B cell (primary cell): ENCODE measurements at regions not wholly inside any gene's neighbourhood (a gene's known extent, or its start where the extent isn't known, plus 50 kb on each side); places are given as distances from the start of the nearest gene placed in this dataset.
"Not testable (repeated sequence)": the region's sequence is repeated elsewhere in the genome, so short reads cannot be mapped to it uniquely, and the experiment has no call there.

Source experiments
- ATAC-seq: fragments of 200-7000 bp; cut with Tn5 transposase; one replicate; pipeline ENCODE4 v1.10.0; 2021; ENCODE audit warnings: low read depth, mild to moderate bottlenecking, moderate number of reproducible peaks, moderate library complexity
- CTCF ChIA-PET: fragments of 350-600 bp; sonication (Branson Sonifier 250); formaldehyde crosslinking; loops from one replicate; lab custom pipeline; 2021; ENCODE audit warnings: antibody characterized with exemption, inconsistent platforms; lab: Charles Lee
- POLR2A ChIA-PET: fragments of 350-600 bp; sonication (Branson Sonifier 250); formaldehyde crosslinking; loops from one replicate; lab custom pipeline; 2021; ENCODE audit warnings: antibody characterized with exemption; lab: Charles Lee
- DNase-seq: peaks from one replicate; pipeline ENCODE4 v3.0.0; 2013
- H2AFZ ChIP-seq: 2 replicates; pipeline ENCODE4 v1.6.1; 2012; ENCODE audit warnings: mild to moderate bottlenecking, low read depth, low read length; ENCODE audit not compliant: insufficient read depth, poor library complexity, severe bottlenecking
- H3K27ac ChIP-seq, 2 donors: 1 replicate in 1 of 2; 2 replicates in 1 of 2; pipeline ENCODE4 v1.5.1; 2012 to 2013; ENCODE audit warnings: low read length in 2 of 2, mild to moderate bottlenecking in 2 of 2, moderate library complexity in 1 of 2
- H3K27me3 ChIP-seq, 4 experiments: fragments of 200-600 bp in 1 of 4; sonication (generic) in 1 of 4; replicated peaks in 1 of 4; 1 replicate in 2 of 4; 2 replicates in 2 of 4; pipeline versions ENCODE4 v1.6.1 to v1.7.0; 2013 to 2016; ENCODE audit warnings: low read length in 3 of 4, mild to moderate bottlenecking in 2 of 4, mixed read lengths in 1 of 4, moderate library complexity in 1 of 4; ENCODE audit not compliant: insufficient read depth in 4 of 4, control insufficient read depth in 3 of 4; ENCODE audit errors: control extremely low read depth in 1 of 4
- H3K36me3 ChIP-seq, 2 experiments: replicated peaks in 1 of 2; 1 replicate in 1 of 2; 2 replicates in 1 of 2; pipeline versions ENCODE4 v1.6.1 to v1.7.1; 2013; ENCODE audit warnings: low read length in 1 of 2; ENCODE audit not compliant: insufficient read depth in 2 of 2, control insufficient read depth in 1 of 2; ENCODE audit errors: control extremely low read depth in 1 of 2, extremely low read depth in 1 of 2
- H3K4me1 ChIP-seq, 2 donors: fragments of 200-600 bp in 1 of 2; sonication (generic) in 1 of 2; 1 replicate in 1 of 2; 2 replicates in 1 of 2; pipeline versions ENCODE4 v1.5.1 to v1.6.1; 2013 to 2017; ENCODE audit warnings: low read length in 2 of 2; ENCODE audit not compliant: control insufficient read depth in 2 of 2, insufficient read depth in 2 of 2
- H3K4me2 ChIP-seq: replicated peaks from 2 replicates; pipeline ENCODE3; 2012; ENCODE audit warnings: mild to moderate bottlenecking, low read depth, low read length; ENCODE audit not compliant: poor library complexity, severe bottlenecking
- H3K4me3 ChIP-seq, 5 experiments: fragments of 200-600 bp in 1 of 5; sonication (generic) in 1 of 5; 1 replicate in 3 of 5; 2 replicates in 2 of 5; pipeline versions ENCODE4 v1.5.1 to v1.7.0; 2011 to 2016; ENCODE audit warnings: low read length in 4 of 5, mild to moderate bottlenecking in 4 of 5, low read depth in 2 of 5, control low read depth in 1 of 5, moderate library complexity in 1 of 5; ENCODE audit not compliant: insufficient read depth in 1 of 5; ENCODE audit errors: control extremely low read depth in 1 of 5, extremely low read depth in 1 of 5
- H3K79me2 ChIP-seq: fragments of 200-600 bp; sonication (generic); one replicate; pipeline ENCODE4 v1.6.0; 2016; ENCODE audit warnings: low read length; ENCODE audit not compliant: control insufficient read depth, insufficient read depth
- H3K9ac ChIP-seq: fragments of 200-600 bp; sonication (generic); 2 replicates; pipeline ENCODE4 v1.6.1; 2017; ENCODE audit warnings: mild to moderate bottlenecking, low read length, moderate library complexity
- H3K9me3 ChIP-seq, 3 donors: one replicate each; pipeline versions ENCODE4 v1.6.1 to v1.7.1; 2013; ENCODE audit warnings: low read length in 2 of 3; ENCODE audit not compliant: control insufficient read depth in 2 of 3, insufficient read depth in 1 of 3; ENCODE audit errors: control extremely low read depth in 1 of 3
- H4K20me1 ChIP-seq: 2 replicates; pipeline ENCODE4 v1.6.0; 2012; ENCODE audit warnings: mild to moderate bottlenecking, low read length; ENCODE audit not compliant: insufficient read depth, control insufficient read depth, poor library complexity, severe bottlenecking
- H3K27ac Mint-ChIP-seq: one replicate; pipeline ENCODE4 v1.8.0; 2021; ENCODE audit warnings: mixed read lengths
- H3K27me3 Mint-ChIP-seq: one replicate; pipeline ENCODE4 v1.8.0; 2021; ENCODE audit warnings: mixed read lengths
- H3K4me1 Mint-ChIP-seq: one replicate; pipeline ENCODE4 v1.8.0; 2021; ENCODE audit warnings: mixed read lengths
- H3K4me3 Mint-ChIP-seq: one replicate; pipeline ENCODE4 v1.8.0; 2021; ENCODE audit warnings: mixed read lengths
- H3K9me3 Mint-ChIP-seq: one replicate; pipeline ENCODE4 v1.8.0; 2022; ENCODE audit warnings: mixed read lengths; ENCODE audit not compliant: insufficient read depth
- CTCF ChIP-seq: fragments of 200-600 bp; IDR thresholded peaks from one replicate; pipeline ENCODE4 v1.8.0; 2022; ENCODE audit warnings: antibody characterized with exemption, mild to moderate bottlenecking
- EZH2 ChIP-seq: IDR thresholded peaks from 2 replicates; pipeline ENCODE4 v1.6.1; 2012; ENCODE audit warnings: borderline replicate concordance, low read depth, mild to moderate bottlenecking, moderate library complexity, low read length; ENCODE audit not compliant: insufficient read depth, poor library complexity, severe bottlenecking
- WGBS: methylation state at CpG from one replicate; pipeline ENCODE4 v1.1.5; 2013; ENCODE audit warnings: missing lambda C conversion rate; ENCODE audit not compliant: insufficient coverage; 5-methylcytosine and 5-hydroxymethylcytosine counted together
- intact Hi-C: fragments of 100-400 bp; cut with micrococcal nuclease; formaldehyde crosslinking; loops from one replicate; pipeline ENCODE4 v1.10.0; 2022

GRCh38 chr3:89032346-89033013, 74.9 kb upstream of the EPHA3 start:
- Histone ChIP-seq H3K36me3 (no peaks in the 10 kb centered on the region), H3K27me3 (no peaks in the 10 kb centered on the region), H2AFZ (no peak overlapping the region), H3K4me1 (no peaks in the 10 kb centered on the region), H3K27ac (no peak overlapping the region), H3K9ac (no peak overlapping the region), H3K4me3 (no peak overlapping the region), H3K4me2 (no peak overlapping the region), H3K79me2 (no peaks in the 10 kb centered on the region), H3K9me3 (peaks cover 0 to 7% (median 0%) of the 10 kb centered on the region in 3 donors), H4K20me1 (no peaks in the 10 kb centered on the region)
- TF ChIP-seq CTCF (no peak), EZH2 (no peak)
- ChIA-PET CTCF (no interaction called here), POLR2A (no interaction called here)
- ATAC-seq (no peak), DNase-seq (no peak)
- WGBS: no CpG with 5 or more reads among the region's 1 CpG
- Mint-ChIP-seq H3K4me1 (no peaks in the 10 kb centered on the region), H3K9me3 (no peaks in the 10 kb centered on the region), H3K27ac (no peak overlapping the region), H3K27me3 (no peaks in the 10 kb centered on the region), H3K4me3 (no peak overlapping the region)
- intact Hi-C loops: no loop called here

- H4K20me1 ChIP-seq, H3K27ac Mint-ChIP-seq, H3K4me1 Mint-ChIP-seq, H3K27ac ChIP-seq, H3K9me3 Mint-ChIP-seq, H2AFZ ChIP-seq, CTCF ChIA-PET, H3K4me2 ChIP-seq, H3K9ac ChIP-seq, H3K4me3 Mint-ChIP-seq, POLR2A ChIA-PET, H3K9me3 ChIP-seq, H3K4me1 ChIP-seq, H3K27me3 Mint-ChIP-seq, H3K27me3 ChIP-seq, H3K79me2 ChIP-seq, H3K4me3 ChIP-seq, DNase-seq, intact Hi-C loops, ATAC-seq, H3K36me3 ChIP-seq: not testable (repeated sequence)
- WGBS: 74% methylated on average over 5 of the region's 6 CpGs
These were observed 72.7 kb upstream of the EPHA3 start for GRCh38 chr3:89034723-89035122.
